HG03571 (cell line): ENCODE measurements at regions not wholly inside any gene's neighbourhood (a gene's known extent, or its start where the extent isn't known, plus 50 kb on each side); places are given as distances from the start of the nearest gene placed in this dataset.
"Not testable (repeated sequence)": the region's sequence is repeated elsewhere in the genome, so short reads cannot be mapped to it uniquely, and the experiment has no call there.

Source experiments
- ATAC-seq: cut with Tn5 transposase; IDR thresholded peaks from one replicate; pipeline ENCODE4 v1.9.1; 2021; ENCODE audit not compliant: unreplicated experiment

GRCh38 chr1:199808110-199808870 lies 219.2 kb upstream of the NR5A2 start:
- no peak for ATAC-seq

GRCh38 chr1:199809311-199809710 lies 218.2 kb upstream of the NR5A2 start:
- no peak for ATAC-seq

GRCh38 chr1:199811163-199811562 lies 216.3 kb upstream of the NR5A2 start:
- ATAC-seq: no peak

GRCh38 chr1:199813198-199813597 lies 214.3 kb upstream of the NR5A2 start:
- no peak for ATAC-seq

- no peak for ATAC-seq
Measured at GRCh38 chr1:199815947-199816346, 211.6 kb upstream of the NR5A2 start.

GRCh38 chr1:199817266-199817665 lies 210.2 kb upstream of the NR5A2 start:
- ATAC-seq: no peak

- no peak for ATAC-seq
Measured at GRCh38 chr1:199821029-199821779, 206.3 kb upstream of the NR5A2 start.

GRCh38 chr1:199832451-199832850 lies 195.1 kb upstream of the NR5A2 start:
- no peak for ATAC-seq

- ATAC-seq: no peak
Measured at GRCh38 chr1:199834711-199835110, 192.8 kb upstream of the NR5A2 start.

GRCh38 chr1:199836430-199836829 lies 191.1 kb upstream of the NR5A2 start:
- no peak for ATAC-seq

- ATAC-seq: no peak
Measured at GRCh38 chr1:199837321-199837720, 190.2 kb upstream of the NR5A2 start.

- not testable (repeated sequence) for ATAC-seq
Measured at GRCh38 chr1:199839608-199840007, 187.9 kb upstream of the NR5A2 start.

GRCh38 chr1:199843096-199843495 lies 184.4 kb upstream of the NR5A2 start:
- not testable (repeated sequence) for ATAC-seq

- ATAC-seq: no peak
Measured at GRCh38 chr1:199843861-199844260, 183.6 kb upstream of the NR5A2 start.

GRCh38 chr1:199847021-199847420 lies 180.5 kb upstream of the NR5A2 start:
- ATAC-seq: no peak

- ATAC-seq: no peak
Measured at GRCh38 chr1:199851439-199852140, 175.9 kb upstream of the NR5A2 start.

GRCh38 chr1:199854686-199855321 lies 172.7 kb upstream of the NR5A2 start:
- ATAC-seq: no peak

- no peak for ATAC-seq
Measured at GRCh38 chr1:199855580-199855979, 171.9 kb upstream of the NR5A2 start.

GRCh38 chr1:199856216-199856780 lies 171.2 kb upstream of the NR5A2 start:
- no peak for ATAC-seq

- no peak for ATAC-seq
Measured at GRCh38 chr1:199857108-199857507, 170.4 kb upstream of the NR5A2 start.

GRCh38 chr1:199857516-199857915 lies 170.0 kb upstream of the NR5A2 start:
- ATAC-seq: no peak
